ENCODE measurements at regions not wholly inside any gene's neighbourhood (a gene's known extent, or its start where the extent isn't known, plus 50 kb on each side); places are given as distances from the start of the nearest gene placed in this dataset.

- DNase-seq: peak; percentile 26
These were observed 56.1 kb upstream of the ELMO1 start for GRCh38 chr7:37504801-37505200.

GRCh38 chr7:37505750-37506353 lies 57.2 kb upstream of the ELMO1 start:
- DNase-seq: no peak

- no peak for DNase-seq
These were observed 59.5 kb upstream of the ELMO1 start for GRCh38 chr7:37508118-37508517.

GRCh38 chr7:37510043-37510634 lies 61.5 kb upstream of the ELMO1 start:
- no peak for DNase-seq

- no peak for DNase-seq
These were observed 63.3 kb upstream of the ELMO1 start for GRCh38 chr7:37511915-37512314.

- DNase-seq: no peak
These were observed 65.8 kb upstream of the ELMO1 start for GRCh38 chr7:37514497-37514896.

- DNase-seq: no peak
These were observed 68.0 kb upstream of the ELMO1 start for GRCh38 chr7:37516664-37517063.

GRCh38 chr7:37518266-37518665 lies 69.6 kb upstream of the ELMO1 start:
- DNase-seq: no peak

- DNase-seq: no peak
These were observed 75.4 kb upstream of the ELMO1 start for GRCh38 chr7:37524056-37524455.

GRCh38 chr7:37524797-37525196 lies 76.1 kb upstream of the ELMO1 start:
- DNase-seq: no peak

- no peak for DNase-seq
These were observed 78.0 kb upstream of the ELMO1 start for GRCh38 chr7:37526623-37527022.

- DNase-seq: no peak
These were observed 78.4 kb upstream of the ELMO1 start for GRCh38 chr7:37527109-37527508.

GRCh38 chr7:37531225-37531624 lies 82.6 kb upstream of the ELMO1 start:
- DNase-seq: no peak

- no peak for DNase-seq
These were observed 84.0 kb upstream of the ELMO1 start for GRCh38 chr7:37532636-37533035.

- DNase-seq: no peak
These were observed 86.4 kb upstream of the ELMO1 start for GRCh38 chr7:37534893-37535610.

GRCh38 chr7:37535841-37536240 lies 87.2 kb upstream of the ELMO1 start:
- no peak for DNase-seq

- no peak for DNase-seq
These were observed 88.0 kb upstream of the ELMO1 start for GRCh38 chr7:37536706-37537105.

GRCh38 chr7:37537439-37537838 lies 88.8 kb upstream of the ELMO1 start:
- DNase-seq: peak; percentile 81

- DNase-seq: no peak
These were observed 90.3 kb upstream of the ELMO1 start for GRCh38 chr7:37538945-37539344.

- no peak for DNase-seq
These were observed 92.3 kb upstream of the ELMO1 start for GRCh38 chr7:37540917-37541316.

GRCh38 chr7:37541810-37542443 lies 93.3 kb upstream of the ELMO1 start:
- no peak for DNase-seq

- no peak for DNase-seq
These were observed 97.2 kb upstream of the ELMO1 start for GRCh38 chr7:37545619-37546534.

All from skin of body (tissue), 1 donor.